T-helper 17 cell (primary cell): ENCODE measurements at regions not wholly inside any gene's neighbourhood (a gene's known extent, or its start where the extent isn't known, plus 50 kb on each side); places are given as distances from the start of the nearest gene placed in this dataset.

Experiments used
- ATAC-seq: fragments of 150-1000 bp; cut with Tn5 transposase; 2 replicates; pipeline ENCODE4 v1.10.0; 2021; ENCODE audit warnings: mild to moderate bottlenecking, moderate library complexity
- DNase-seq, 3 donors: peaks; one replicate each; pipeline versions ENCODE4 v3.0.0 to v3.0.0-alpha.2; 2020 to 2021
- H3K9me3 ChIP-seq: one replicate; pipeline ENCODE4 v1.7.0; 2013; ENCODE audit warnings: low read length, mild to moderate bottlenecking; ENCODE audit not compliant: control insufficient read depth, poor library complexity, severe bottlenecking
- H3K27ac Mint-ChIP-seq: one replicate; pipeline ENCODE4 v1.8.0; 2022; ENCODE audit warnings: mild to moderate bottlenecking, moderate library complexity, mixed read lengths
- H3K27me3 Mint-ChIP-seq: one replicate; pipeline ENCODE4 v1.8.0; 2022; ENCODE audit warnings: mixed read lengths
- H3K36me3 Mint-ChIP-seq: one replicate; pipeline ENCODE4 v1.8.0; 2022; ENCODE audit warnings: low read depth, mixed read lengths
- H3K4me1 Mint-ChIP-seq: one replicate; pipeline ENCODE4 v1.8.0; 2022; ENCODE audit warnings: mild to moderate bottlenecking, mixed read lengths
- H3K4me3 Mint-ChIP-seq: one replicate; pipeline ENCODE4 v1.8.0; 2022; ENCODE audit warnings: mild to moderate bottlenecking, moderate library complexity, mixed read lengths

DNA sequence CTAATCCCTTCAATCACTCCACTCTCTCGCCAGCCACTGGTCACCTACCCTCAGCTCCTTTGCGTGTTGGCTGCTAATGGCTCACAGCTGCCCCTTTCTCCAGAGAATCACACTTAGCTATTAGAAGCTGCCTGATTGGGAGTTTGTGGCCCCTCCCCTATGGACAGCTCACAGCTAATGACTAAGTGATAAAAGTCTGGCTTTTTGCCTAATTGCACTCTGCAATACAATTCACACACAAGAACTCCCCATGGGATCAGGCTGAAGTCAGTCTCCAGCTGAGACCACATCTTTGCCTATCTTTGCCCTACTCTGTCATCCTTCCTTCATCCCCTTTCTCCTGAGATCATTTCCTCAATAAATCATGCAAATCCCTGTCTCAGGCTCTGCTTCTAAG lies 701.9 kb upstream of the RAB6C start:
- DNase-seq (no peak), ATAC-seq (no peak)
- H3K4me3 Mint-ChIP-seq, result no peak overlapping the region
- H3K36me3 Mint-ChIP-seq, result no peaks in the 10 kb centered on the region
- no peaks in the 10 kb centered on the region for H3K9me3 ChIP-seq
- no peaks in the 10 kb centered on the region for H3K27me3 Mint-ChIP-seq
- H3K4me1 Mint-ChIP-seq, result no peaks in the 10 kb centered on the region
- H3K27ac Mint-ChIP-seq, result no peak overlapping the region

DNA sequence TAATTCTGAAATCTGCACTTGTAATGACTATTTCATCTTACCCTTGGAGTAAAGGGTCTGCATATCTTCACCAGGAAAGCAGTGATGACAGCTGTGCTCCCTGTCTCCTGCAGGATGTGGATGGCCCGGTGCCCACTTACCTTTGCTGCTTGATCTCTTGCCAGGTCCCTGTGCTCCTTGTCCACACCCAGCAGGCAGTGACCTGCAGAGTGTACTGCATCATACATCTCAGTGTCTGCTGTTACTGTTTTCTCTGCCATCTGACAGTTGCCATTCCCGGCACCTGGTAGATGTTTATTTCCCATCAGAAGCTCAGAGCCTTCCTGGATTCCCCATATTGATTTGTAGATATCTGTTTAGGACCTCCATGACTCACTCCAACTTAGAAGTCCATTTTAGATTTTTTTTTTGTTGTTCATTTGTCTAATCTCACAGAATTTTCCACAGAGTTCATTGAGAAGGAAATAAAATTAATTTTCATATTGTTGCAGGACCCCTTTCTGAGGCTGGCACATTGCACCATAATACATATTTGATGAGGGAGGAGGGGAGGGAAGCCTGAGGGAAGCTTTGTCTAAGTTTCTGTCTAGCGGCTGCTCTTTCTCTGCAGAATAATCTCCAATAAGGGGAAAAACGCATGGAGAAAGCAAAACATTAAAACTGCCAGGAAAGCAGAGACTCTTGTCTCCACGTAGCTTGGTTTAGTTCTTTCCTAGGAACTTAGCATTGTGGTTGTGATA lies 697.5 kb upstream of the RAB6C start:
- Mint-ChIP-seq H3K4me1 (no peaks in the 10 kb centered on the region), H3K36me3 (no peaks in the 10 kb centered on the region), H3K27me3 (no peaks in the 10 kb centered on the region), H3K4me3 (no peak overlapping the region), H3K27ac (no peak overlapping the region)
- DNase-seq, result no peak
- no peaks in the 10 kb centered on the region for H3K9me3 ChIP-seq
- ATAC-seq, result no peak

- DNase-seq (no peak), ATAC-seq (no peak)
- Mint-ChIP-seq H3K27me3 (no peaks in the 10 kb centered on the region), H3K27ac (no peak overlapping the region), H3K36me3 (no peaks in the 10 kb centered on the region), H3K4me3 (no peak overlapping the region), H3K4me1 (no peaks in the 10 kb centered on the region)
- no peaks in the 10 kb centered on the region for H3K9me3 ChIP-seq
Observed at GRCh38 chr2:129285012-129285411, 694.5 kb upstream of the RAB6C start.

DNA sequence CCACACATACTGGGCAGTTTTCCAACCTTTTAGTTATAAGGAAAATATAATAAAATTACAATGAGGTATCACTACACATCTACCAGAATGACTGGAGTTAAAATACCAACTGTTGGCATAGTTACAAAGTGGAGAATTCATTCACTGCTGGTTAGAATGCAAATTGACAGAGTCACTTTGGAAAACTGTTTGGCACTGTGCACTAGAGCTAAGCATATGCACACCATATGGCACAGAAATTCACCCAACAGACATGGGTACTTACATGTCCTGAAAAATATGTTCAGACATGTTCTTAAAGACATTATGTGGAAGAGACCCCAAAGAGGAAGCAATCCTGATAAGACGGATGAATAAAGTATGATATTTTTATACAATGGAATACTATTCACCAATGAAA lies 686.1 kb upstream of the RAB6C start:
- Mint-ChIP-seq H3K4me3 (no peak overlapping the region), H3K36me3 (no peaks in the 10 kb centered on the region), H3K27me3 (no peaks in the 10 kb centered on the region), H3K4me1 (no peaks in the 10 kb centered on the region), H3K27ac (no peak overlapping the region)
- ATAC-seq (no peak), DNase-seq (no peak)
- H3K9me3 ChIP-seq, result no peaks in the 10 kb centered on the region

GRCh38 chr2:129296396-129296795 lies 683.1 kb upstream of the RAB6C start:
- Mint-ChIP-seq H3K4me1 (no peaks in the 10 kb centered on the region), H3K27me3 (no peaks in the 10 kb centered on the region), H3K27ac (no peak overlapping the region), H3K4me3 (no peak overlapping the region), H3K36me3 (peaks cover 2% of the 10 kb centered on the region)
- ATAC-seq, result no peak
- no peaks in the 10 kb centered on the region for H3K9me3 ChIP-seq
- DNase-seq, result no peak

- Mint-ChIP-seq H3K36me3 (peaks cover 2% of the 10 kb centered on the region), H3K4me1 (no peaks in the 10 kb centered on the region), H3K27me3 (no peaks in the 10 kb centered on the region), H3K27ac (no peak overlapping the region), H3K4me3 (no peak overlapping the region)
- DNase-seq (no peak), ATAC-seq (no peak)
- H3K9me3 ChIP-seq, result no peaks in the 10 kb centered on the region
Observed at GRCh38 chr2:129296806-129297205, 682.7 kb upstream of the RAB6C start.

DNA sequence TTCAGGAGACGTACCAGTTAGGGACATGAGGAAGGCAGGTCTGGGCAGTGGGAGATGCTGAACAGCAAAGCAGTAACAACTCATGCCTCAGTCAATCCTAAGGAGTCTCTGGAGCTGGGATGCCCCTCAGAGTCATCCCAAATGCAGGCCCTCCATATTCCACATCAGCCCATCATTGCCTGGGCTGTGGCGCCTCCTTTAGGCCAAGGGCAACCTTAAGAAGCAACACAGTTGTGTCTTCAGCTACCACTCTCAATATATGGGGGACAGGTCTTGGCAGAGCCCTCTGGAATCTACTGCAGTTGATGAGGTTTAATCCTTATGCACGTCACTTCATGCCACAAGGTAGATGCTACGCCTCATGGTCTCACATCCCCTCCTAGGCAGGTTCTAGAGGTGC lies 682.0 kb upstream of the RAB6C start:
- DNase-seq (no peak), ATAC-seq (no peak)
- H3K36me3 Mint-ChIP-seq, result peaks cover 2% of the 10 kb centered on the region
- no peaks in the 10 kb centered on the region for H3K9me3 ChIP-seq
- no peak overlapping the region for H3K4me3 Mint-ChIP-seq
- H3K4me1 Mint-ChIP-seq, result no peaks in the 10 kb centered on the region
- H3K27me3 Mint-ChIP-seq, result no peaks in the 10 kb centered on the region
- no peak overlapping the region for H3K27ac Mint-ChIP-seq

DNA sequence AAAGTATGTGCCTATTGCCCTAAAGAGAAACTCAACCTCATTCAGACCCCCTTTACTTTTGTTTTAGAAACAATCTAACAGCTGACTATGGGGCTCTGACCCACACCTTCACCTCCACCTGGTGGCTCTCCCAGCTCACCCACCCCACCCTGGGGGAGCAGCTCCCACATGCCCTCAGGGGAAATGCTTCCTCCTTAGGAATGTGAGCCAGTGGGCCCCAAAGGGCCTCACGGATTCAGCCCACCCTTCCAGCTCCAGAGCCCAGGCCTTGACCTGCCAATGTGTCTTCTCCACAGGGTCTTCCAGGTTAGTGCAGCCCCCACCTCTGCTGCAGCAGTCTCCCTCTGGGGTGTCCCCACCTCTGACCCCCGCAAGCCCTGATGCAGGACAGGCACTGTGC lies 680.1 kb upstream of the RAB6C start:
- H3K9me3 ChIP-seq, result no peaks in the 10 kb centered on the region
- no peaks in the 10 kb centered on the region for H3K4me1 Mint-ChIP-seq
- peaks cover 2% of the 10 kb centered on the region for H3K36me3 Mint-ChIP-seq
- H3K27ac Mint-ChIP-seq, result no peak overlapping the region
- ATAC-seq, result no peak
- no peak overlapping the region for H3K4me3 Mint-ChIP-seq
- no peaks in the 10 kb centered on the region for H3K27me3 Mint-ChIP-seq
- DNase-seq, result no peak

GRCh38 chr2:129299756-129300155 lies 679.7 kb upstream of the RAB6C start:
- no peaks in the 10 kb centered on the region for H3K4me1 Mint-ChIP-seq
- no peak for ATAC-seq
- no peak overlapping the region for H3K4me3 Mint-ChIP-seq
- no peak for DNase-seq
- no peaks in the 10 kb centered on the region for H3K27me3 Mint-ChIP-seq
- no peaks in the 10 kb centered on the region for H3K9me3 ChIP-seq
- H3K36me3 Mint-ChIP-seq, result peaks cover 2% of the 10 kb centered on the region
- no peak overlapping the region for H3K27ac Mint-ChIP-seq

GRCh38 chr2:129300456-129300855 lies 679.0 kb upstream of the RAB6C start:
- H3K4me1 Mint-ChIP-seq, result no peaks in the 10 kb centered on the region
- ATAC-seq (no peak), DNase-seq (no peak)
- no peak overlapping the region for H3K27ac Mint-ChIP-seq
- H3K36me3 Mint-ChIP-seq, result peaks cover 2% of the 10 kb centered on the region
- no peaks in the 10 kb centered on the region for H3K9me3 ChIP-seq
- no peak overlapping the region for H3K4me3 Mint-ChIP-seq
- H3K27me3 Mint-ChIP-seq, result no peaks in the 10 kb centered on the region

DNA sequence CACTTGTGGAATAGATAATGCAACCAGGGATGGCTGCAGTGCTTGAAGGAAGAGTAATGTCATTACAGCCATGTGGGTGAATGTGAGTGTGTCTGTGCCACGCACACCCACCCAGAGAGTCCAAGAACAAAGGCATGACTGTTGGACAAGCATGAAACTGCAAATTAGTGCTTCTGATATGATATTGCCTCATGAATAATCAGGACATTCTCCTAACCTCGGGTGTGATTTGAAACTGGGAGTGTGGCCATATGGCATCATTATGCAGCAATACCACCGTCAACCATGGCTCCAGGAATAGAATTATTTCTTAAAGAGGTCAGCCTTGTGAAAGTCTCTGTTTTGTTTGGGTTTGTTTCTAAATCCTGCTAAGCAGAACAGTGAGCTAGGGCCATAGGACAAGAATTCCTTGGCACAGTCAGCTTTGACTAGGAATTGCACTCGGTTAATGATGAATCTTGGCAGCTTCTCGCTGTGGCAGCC lies 678.0 kb upstream of the RAB6C start:
- no peak overlapping the region for H3K27ac Mint-ChIP-seq
- no peaks in the 10 kb centered on the region for H3K27me3 Mint-ChIP-seq
- no peak overlapping the region for H3K4me3 Mint-ChIP-seq
- ATAC-seq (no peak), DNase-seq (no peak)
- no peaks in the 10 kb centered on the region for H3K4me1 Mint-ChIP-seq
- H3K36me3 Mint-ChIP-seq, result peaks cover 2% of the 10 kb centered on the region
- H3K9me3 ChIP-seq, result no peaks in the 10 kb centered on the region

DNA sequence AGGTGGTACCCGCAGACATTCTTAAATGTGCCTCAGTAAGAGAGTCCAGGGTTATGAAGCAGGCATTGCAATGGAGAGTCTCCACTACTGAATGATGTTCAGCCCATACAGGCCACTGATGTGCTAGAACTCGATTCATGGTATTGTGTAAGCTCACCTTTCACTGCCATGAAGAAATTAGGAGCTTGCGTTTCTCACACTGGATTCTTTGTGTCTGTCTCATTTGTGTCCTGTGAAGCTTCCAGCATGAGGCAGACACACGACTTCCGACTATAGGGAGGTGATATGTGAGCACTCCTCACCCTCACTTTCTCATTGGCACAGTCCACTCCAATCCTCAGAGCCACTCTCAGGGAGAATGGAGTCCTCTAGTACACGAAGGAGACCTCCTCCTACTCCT lies 677.4 kb upstream of the RAB6C start:
- DNase-seq (no peak), ATAC-seq (no peak)
- Mint-ChIP-seq H3K27ac (no peak overlapping the region), H3K4me1 (no peaks in the 10 kb centered on the region), H3K4me3 (no peak overlapping the region), H3K27me3 (no peaks in the 10 kb centered on the region), H3K36me3 (peaks cover 2% of the 10 kb centered on the region)
- no peaks in the 10 kb centered on the region for H3K9me3 ChIP-seq

GRCh38 chr2:129302561-129303183 lies 676.8 kb upstream of the RAB6C start:
- no peak for ATAC-seq
- H3K4me1 Mint-ChIP-seq, result no peaks in the 10 kb centered on the region
- H3K27ac Mint-ChIP-seq, result no peak overlapping the region
- peaks cover 2% of the 10 kb centered on the region for H3K36me3 Mint-ChIP-seq
- no peaks in the 10 kb centered on the region for H3K9me3 ChIP-seq
- H3K4me3 Mint-ChIP-seq, result no peak overlapping the region
- no peak for DNase-seq
- no peaks in the 10 kb centered on the region for H3K27me3 Mint-ChIP-seq

DNA sequence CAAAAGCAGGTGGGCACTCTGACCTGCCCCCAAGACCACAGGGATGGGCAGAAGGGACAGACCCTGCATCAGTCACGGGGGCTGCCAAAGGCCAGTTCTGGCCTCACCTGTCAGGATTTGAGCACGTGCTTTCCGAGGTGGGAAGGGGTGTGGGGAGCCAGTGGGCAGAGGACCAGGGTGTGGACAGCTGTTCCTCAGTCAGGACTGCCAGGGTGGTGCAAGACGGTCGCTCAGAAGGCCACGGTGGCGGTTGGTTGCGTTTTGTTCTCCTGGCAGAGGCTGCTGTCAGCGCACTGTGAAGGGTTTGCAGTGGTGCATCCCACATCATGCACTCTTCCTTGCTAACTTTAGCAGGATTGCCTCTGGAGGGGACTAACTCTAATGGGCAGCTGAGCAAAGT lies 665.3 kb upstream of the RAB6C start:
- H3K27ac Mint-ChIP-seq, result no peak overlapping the region
- ATAC-seq (no peak), DNase-seq (no peak)
- H3K4me3 Mint-ChIP-seq, result no peak overlapping the region
- H3K9me3 ChIP-seq, result no peaks in the 10 kb centered on the region
- no peaks in the 10 kb centered on the region for H3K27me3 Mint-ChIP-seq
- H3K4me1 Mint-ChIP-seq, result no peaks in the 10 kb centered on the region
- no peaks in the 10 kb centered on the region for H3K36me3 Mint-ChIP-seq
